A673 (cell line): ENCODE measurements at regions not wholly inside any gene's neighbourhood (a gene's known extent, or its start where the extent isn't known, plus 50 kb on each side); places are given as distances from the start of the nearest gene placed in this dataset.

ENCODE experiments used
- EZH2 ChIP-seq: fragments of 200-600 bp; sonication (generic); IDR thresholded peaks from 2 replicates; pipeline ENCODE4 v1.6.1; 2017; ENCODE audit warnings: borderline replicate concordance, low read depth, mild to moderate bottlenecking, mixed read lengths, antibody characterized with exemption, low read length; ENCODE audit not compliant: poor library complexity, severe bottlenecking
- TF ChIP-seq, protein P1 (sequence below): fragments of 300-800, 200-600 bp; sonication (generic); conservative IDR thresholded peaks from 2 replicates; pipeline ENCODE4 v1.5.1; 2017; ENCODE audit warnings: low read depth, mild to moderate bottlenecking, antibody characterized with exemption, low read length, moderate library complexity, mixed read lengths

DNA sequence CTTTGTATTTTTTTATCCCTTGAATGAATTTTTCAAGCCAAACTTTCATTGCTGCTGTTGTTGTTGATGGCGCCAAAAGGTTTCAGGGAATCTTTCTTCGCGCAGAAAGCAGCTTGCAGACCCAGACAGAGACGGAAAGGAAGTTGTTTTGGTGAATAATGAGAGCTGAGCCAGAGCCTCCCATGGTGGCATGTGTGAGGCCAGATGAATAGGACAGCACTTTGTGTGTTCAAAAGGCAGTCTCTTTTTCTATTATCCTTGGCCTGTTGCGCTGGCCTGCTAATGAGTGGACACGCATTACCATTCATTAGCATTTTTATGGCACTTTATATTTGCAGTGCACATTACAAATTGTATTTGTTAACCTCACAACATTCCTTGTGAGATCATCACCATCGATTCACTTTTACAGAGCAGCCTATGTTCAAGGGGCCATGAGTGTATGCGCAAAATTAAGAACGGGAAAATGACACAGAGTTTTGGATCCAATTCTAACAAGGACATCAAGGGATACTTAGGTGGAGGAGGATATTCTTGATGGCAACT is 754.7 kb downstream of the BCL11A start:
- TF ChIP-seq, protein P1, sequence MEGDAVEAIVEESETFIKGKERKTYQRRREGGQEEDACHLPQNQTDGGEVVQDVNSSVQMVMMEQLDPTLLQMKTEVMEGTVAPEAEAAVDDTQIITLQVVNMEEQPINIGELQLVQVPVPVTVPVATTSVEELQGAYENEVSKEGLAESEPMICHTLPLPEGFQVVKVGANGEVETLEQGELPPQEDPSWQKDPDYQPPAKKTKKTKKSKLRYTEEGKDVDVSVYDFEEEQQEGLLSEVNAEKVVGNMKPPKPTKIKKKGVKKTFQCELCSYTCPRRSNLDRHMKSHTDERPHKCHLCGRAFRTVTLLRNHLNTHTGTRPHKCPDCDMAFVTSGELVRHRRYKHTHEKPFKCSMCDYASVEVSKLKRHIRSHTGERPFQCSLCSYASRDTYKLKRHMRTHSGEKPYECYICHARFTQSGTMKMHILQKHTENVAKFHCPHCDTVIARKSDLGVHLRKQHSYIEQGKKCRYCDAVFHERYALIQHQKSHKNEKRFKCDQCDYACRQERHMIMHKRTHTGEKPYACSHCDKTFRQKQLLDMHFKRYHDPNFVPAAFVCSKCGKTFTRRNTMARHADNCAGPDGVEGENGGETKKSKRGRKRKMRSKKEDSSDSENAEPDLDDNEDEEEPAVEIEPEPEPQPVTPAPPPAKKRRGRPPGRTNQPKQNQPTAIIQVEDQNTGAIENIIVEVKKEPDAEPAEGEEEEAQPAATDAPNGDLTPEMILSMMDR = no peak
- no peak for TF ChIP-seq EZH2
